ENCODE measurements at regions not wholly inside any gene's neighbourhood (a gene's known extent, or its start where the extent isn't known, plus 50 kb on each side); places are given as distances from the start of the nearest gene placed in this dataset.

DNA sequence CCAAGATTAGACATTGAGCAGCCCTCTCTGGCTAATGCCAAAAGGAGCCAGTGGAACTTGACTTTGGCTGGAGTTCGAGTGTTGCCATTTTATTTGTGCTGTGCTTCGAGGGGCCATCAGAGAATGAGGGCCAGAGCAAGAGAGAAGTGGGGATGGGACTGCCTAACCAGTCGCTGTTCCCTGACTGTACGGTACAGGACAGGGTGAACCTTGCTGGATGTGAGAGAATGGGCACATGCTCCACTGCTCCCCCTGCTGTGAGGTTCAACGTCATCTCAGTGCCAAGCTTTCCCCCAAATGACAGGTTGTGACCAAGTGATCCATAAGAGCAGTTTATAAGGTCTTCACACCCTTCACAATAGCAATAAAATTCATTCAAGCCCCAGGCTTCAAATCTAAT is 55.1 kb upstream of the BCL11B start:
- Histone ChIP-seq H3K36me3 (no peaks in the 10 kb centered on the region), H3K4me3 (no peak overlapping the region), H3K9me3 (no peaks in the 10 kb centered on the region), H3K27me3 (no peaks in the 10 kb centered on the region), H3K4me1 (no peaks in the 10 kb centered on the region), H3K27ac (no peak overlapping the region)
- DNase-seq (ENCODE audit: low spot score in 2 of 2), result no peak
- TF ChIP-seq, protein P1, sequence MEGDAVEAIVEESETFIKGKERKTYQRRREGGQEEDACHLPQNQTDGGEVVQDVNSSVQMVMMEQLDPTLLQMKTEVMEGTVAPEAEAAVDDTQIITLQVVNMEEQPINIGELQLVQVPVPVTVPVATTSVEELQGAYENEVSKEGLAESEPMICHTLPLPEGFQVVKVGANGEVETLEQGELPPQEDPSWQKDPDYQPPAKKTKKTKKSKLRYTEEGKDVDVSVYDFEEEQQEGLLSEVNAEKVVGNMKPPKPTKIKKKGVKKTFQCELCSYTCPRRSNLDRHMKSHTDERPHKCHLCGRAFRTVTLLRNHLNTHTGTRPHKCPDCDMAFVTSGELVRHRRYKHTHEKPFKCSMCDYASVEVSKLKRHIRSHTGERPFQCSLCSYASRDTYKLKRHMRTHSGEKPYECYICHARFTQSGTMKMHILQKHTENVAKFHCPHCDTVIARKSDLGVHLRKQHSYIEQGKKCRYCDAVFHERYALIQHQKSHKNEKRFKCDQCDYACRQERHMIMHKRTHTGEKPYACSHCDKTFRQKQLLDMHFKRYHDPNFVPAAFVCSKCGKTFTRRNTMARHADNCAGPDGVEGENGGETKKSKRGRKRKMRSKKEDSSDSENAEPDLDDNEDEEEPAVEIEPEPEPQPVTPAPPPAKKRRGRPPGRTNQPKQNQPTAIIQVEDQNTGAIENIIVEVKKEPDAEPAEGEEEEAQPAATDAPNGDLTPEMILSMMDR (IDR thresholded peaks at IDR 0.05), result no peak
- TF ChIP-seq POLR2A (IDR thresholded peaks at IDR 0.05) (no peak), EP300 (IDR thresholded peaks at IDR 0.05) (no peak)
- 70 to 76% methylated on average over 5 of the region's 5 CpGs for WGBS, 2 donors

DNA sequence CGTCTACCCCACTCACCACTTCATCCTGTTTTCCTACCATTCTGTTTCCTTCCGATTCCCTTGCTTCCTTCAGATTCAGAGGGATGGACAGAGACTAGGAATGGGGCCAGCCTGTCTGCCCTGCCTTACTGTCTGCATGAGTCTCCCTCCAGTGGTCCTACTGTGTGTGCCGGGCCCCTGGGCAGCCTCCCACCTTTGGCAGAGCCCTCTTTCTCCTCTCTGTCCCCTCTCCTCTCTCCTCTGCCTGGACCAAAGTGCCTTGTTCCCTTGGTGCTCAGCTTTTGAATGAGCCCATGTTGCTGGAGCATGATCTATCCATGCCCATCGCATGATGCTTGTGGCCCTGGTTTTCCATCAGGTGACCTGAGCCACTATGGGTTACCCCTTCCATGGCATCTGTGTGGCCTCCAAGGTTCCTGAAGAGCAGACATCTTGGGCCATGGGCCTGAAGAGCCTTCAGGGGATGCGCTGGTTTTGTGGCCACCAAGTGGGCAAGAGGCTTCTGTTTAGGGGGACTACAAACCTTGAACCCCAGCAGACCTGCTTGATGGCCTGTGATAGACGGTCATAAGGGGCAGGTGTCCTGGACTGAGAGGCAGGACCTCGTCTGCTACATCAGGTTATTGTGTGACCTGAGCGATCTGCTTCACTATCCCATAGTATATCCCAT is 54.2 kb upstream of the BCL11B start:
- Histone ChIP-seq H3K4me3 (no peak overlapping the region), H3K4me1 (no peaks in the 10 kb centered on the region), H3K9me3 (no peaks in the 10 kb centered on the region), H3K27me3 (no peaks in the 10 kb centered on the region), H3K27ac (no peak overlapping the region), H3K36me3 (no peaks in the 10 kb centered on the region)
- TF ChIP-seq, protein P1 (IDR thresholded peaks at IDR 0.05), result no peak
- no peak for TF ChIP-seq POLR2A (IDR thresholded peaks at IDR 0.05)
- no peak for DNase-seq (ENCODE audit: low spot score in 2 of 2)
- WGBS, 2 donors, result 95 to 96% methylated on average over 7 to 8 of the region's 8 CpGs

DNA sequence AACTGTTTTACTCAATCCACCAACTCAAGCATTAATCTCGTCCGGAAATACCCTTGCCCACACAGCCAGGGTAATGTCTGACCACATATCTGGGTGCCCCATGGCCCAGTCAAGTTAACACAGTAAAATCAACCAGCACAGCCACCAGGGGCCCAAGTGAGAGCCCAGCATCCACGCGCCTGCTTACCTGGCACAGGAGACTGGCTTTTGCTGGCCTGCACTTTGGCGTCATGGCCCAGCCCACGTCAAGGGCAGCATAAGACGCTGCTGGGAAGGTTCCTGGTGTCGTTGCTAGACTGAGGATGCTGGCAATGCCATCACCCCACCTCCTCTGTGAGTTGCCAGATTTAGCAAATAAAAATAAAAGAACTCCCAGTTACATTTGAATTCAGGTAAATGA is 53.6 kb upstream of the BCL11B start:
- whole genome bisulfite sequencing, 2 donors, result 93 to 96% methylated on average over 8 of the region's 8 CpGs
- no peak overlapping the region for H3K27ac ChIP-seq
- DNase-seq (ENCODE audit: low spot score in 2 of 2), result no peak
- H3K4me3 ChIP-seq, result no peak overlapping the region
- no peaks in the 10 kb centered on the region for H3K9me3 ChIP-seq
- no peaks in the 10 kb centered on the region for H3K4me1 ChIP-seq
- TF ChIP-seq EP300 (IDR thresholded peaks at IDR 0.05), result no peak
- TF ChIP-seq, protein P1 (IDR thresholded peaks at IDR 0.05), result no peak
- TF ChIP-seq POLR2A (IDR thresholded peaks at IDR 0.05), result no peak
- H3K36me3 ChIP-seq, result no peaks in the 10 kb centered on the region
- H3K27me3 ChIP-seq, result no peaks in the 10 kb centered on the region

DNA sequence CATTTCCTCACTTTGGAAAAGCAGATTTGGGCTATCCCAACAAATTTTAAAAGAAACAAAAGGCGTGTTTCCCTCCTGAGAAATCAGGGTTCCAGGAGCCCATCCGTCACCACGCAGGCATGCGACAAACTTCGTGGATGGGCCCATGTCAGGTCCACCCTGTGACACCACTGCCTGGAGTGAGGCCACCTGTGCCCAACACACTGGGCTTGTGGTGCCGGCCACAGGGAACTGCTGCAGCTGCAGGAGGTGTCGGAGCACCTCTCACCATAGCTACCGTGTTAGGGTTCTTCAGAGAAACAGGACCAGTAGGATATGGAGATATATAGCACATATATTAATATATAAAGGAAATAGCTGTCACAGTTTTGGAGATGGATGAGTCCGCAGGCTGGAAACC is 53.0 kb upstream of the BCL11B start:
- Histone ChIP-seq H3K27me3 (no peaks in the 10 kb centered on the region), H3K27ac (no peak overlapping the region), H3K4me1 (no peaks in the 10 kb centered on the region), H3K4me3 (no peak overlapping the region), H3K36me3 (no peaks in the 10 kb centered on the region), H3K9me3 (no peaks in the 10 kb centered on the region)
- TF ChIP-seq, protein P1 (IDR thresholded peaks at IDR 0.05), result no peak
- no peak for TF ChIP-seq POLR2A (IDR thresholded peaks at IDR 0.05)
- TF ChIP-seq EP300 (IDR thresholded peaks at IDR 0.05), result no peak
- no peak for DNase-seq (ENCODE audit: low spot score in 2 of 2)
- 88 to 94% methylated on average over 9 of the region's 9 CpGs for WGBS, 2 donors

DNA sequence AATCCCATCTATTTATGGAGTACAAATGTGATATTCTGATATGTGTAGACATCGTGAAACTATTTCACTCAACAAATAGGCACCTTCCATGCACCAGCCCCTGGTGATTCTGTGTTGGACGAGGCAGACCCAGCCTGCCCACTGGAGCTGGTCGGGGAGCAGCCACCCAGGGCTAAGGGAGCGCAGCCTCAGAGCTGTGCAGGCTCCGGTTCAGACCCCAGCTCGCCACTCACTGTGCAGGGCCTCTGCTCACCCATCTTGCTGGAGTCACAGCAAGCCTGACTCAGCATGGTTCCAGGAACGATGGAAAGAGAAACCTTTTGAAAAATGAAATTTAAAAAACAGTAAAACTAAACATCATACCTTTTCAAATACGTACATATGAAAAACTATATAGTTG is 52.3 kb upstream of the BCL11B start:
- H3K27ac ChIP-seq, result no peak overlapping the region
- no peak for TF ChIP-seq POLR2A (IDR thresholded peaks at IDR 0.05)
- no peak for TF ChIP-seq EP300 (IDR thresholded peaks at IDR 0.05)
- TF ChIP-seq, protein P1 (IDR thresholded peaks at IDR 0.05), result no peak
- H3K4me1 ChIP-seq, result no peaks in the 10 kb centered on the region
- H3K36me3 ChIP-seq, result no peaks in the 10 kb centered on the region
- H3K27me3 ChIP-seq, result no peaks in the 10 kb centered on the region
- no peaks in the 10 kb centered on the region for H3K9me3 ChIP-seq
- WGBS, 2 donors, result 69 to 75% methylated on average over 8 of the region's 8 CpGs
- no peak for DNase-seq (ENCODE audit: low spot score in 2 of 2)
- no peak overlapping the region for H3K4me3 ChIP-seq

All from tibial nerve (tissue), 4 donors.